ENCODE measurements at regions not wholly inside any gene's neighbourhood (a gene's known extent, or its start where the extent isn't known, plus 50 kb on each side); places are given as distances from the start of the nearest gene placed in this dataset.

- TF ChIP-seq ZFX (IDR thresholded peaks at IDR 0.05): no peak
- peak; percentile 86 for TF ChIP-seq CTCF (conservative IDR thresholded peaks at IDR 0.05)
- no peak overlapping the region for H3K27ac ChIP-seq
Measured at GRCh38 chr13:95494082-95494681, 58.3 kb upstream of the CLDN10 start.

- TF ChIP-seq CTCF (conservative IDR thresholded peaks at IDR 0.05) (no peak), ZFX (IDR thresholded peaks at IDR 0.05) (no peak)
- H3K27ac ChIP-seq: no peak overlapping the region
Measured at GRCh38 chr13:95496485-95496884, 56.0 kb upstream of the CLDN10 start.

GRCh38 chr13:95497381-95497807, 55.1 kb upstream of the CLDN10 start:
- TF ChIP-seq CTCF (conservative IDR thresholded peaks at IDR 0.05) (no peak), ZFX (IDR thresholded peaks at IDR 0.05) (no peak)
- H3K27ac ChIP-seq: no peak overlapping the region

- no peak for TF ChIP-seq CTCF (conservative IDR thresholded peaks at IDR 0.05)
- no peak for TF ChIP-seq ZFX (IDR thresholded peaks at IDR 0.05)
- no peak overlapping the region for H3K27ac ChIP-seq
Measured at GRCh38 chr13:95498886-95499285, 53.6 kb upstream of the CLDN10 start.

GRCh38 chr13:95499811-95500712, 52.5 kb upstream of the CLDN10 start:
- no peak overlapping the region for H3K27ac ChIP-seq
- no peak for TF ChIP-seq CTCF (conservative IDR thresholded peaks at IDR 0.05)
- no peak for TF ChIP-seq ZFX (IDR thresholded peaks at IDR 0.05)

- no peak overlapping the region for H3K27ac ChIP-seq
- TF ChIP-seq ZFX (IDR thresholded peaks at IDR 0.05): no peak
- TF ChIP-seq CTCF (conservative IDR thresholded peaks at IDR 0.05): no peak
Measured at GRCh38 chr13:95502216-95502615, 50.3 kb upstream of the CLDN10 start.

All from C4-2B (cell line).